HL-60 (cell line): ENCODE measurements at regions not wholly inside any gene's neighbourhood (a gene's known extent, or its start where the extent isn't known, plus 50 kb on each side); places are given as distances from the start of the nearest gene placed in this dataset.

Experiments used
- GABPA ChIP-seq: IDR thresholded peaks from 2 replicates; pipeline ENCODE4 v1.6.1; 2012; ENCODE audit warnings: low read depth
- TF ChIP-seq, protein P1 (sequence below): IDR thresholded peaks from one replicate; pipeline ENCODE4 v1.5.1; 2011; ENCODE audit warnings: low read length, control low read depth, inconsistent platforms; ENCODE audit not compliant: insufficient read depth

DNA sequence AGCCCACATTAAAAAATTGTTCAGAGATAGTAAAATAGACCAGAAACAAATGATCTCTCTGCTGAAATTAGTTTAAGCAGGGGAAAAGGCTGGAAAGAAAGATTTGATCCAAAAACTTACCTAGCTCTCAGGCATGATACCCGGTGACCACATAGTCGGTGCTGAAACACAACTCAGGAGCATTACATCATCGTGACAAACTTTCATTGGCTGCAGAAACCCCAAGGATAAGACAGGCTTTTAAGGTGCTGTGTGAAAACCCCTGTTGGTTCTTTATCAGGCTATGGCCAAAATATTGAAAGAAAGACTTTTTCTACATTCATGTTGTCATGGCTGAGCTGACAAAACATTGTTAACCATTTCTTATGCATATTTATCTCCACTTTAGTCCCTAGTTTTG lies 171.7 kb upstream of the KLF12 start:
- TF ChIP-seq GABPA = no peak
- TF ChIP-seq, protein P1, sequence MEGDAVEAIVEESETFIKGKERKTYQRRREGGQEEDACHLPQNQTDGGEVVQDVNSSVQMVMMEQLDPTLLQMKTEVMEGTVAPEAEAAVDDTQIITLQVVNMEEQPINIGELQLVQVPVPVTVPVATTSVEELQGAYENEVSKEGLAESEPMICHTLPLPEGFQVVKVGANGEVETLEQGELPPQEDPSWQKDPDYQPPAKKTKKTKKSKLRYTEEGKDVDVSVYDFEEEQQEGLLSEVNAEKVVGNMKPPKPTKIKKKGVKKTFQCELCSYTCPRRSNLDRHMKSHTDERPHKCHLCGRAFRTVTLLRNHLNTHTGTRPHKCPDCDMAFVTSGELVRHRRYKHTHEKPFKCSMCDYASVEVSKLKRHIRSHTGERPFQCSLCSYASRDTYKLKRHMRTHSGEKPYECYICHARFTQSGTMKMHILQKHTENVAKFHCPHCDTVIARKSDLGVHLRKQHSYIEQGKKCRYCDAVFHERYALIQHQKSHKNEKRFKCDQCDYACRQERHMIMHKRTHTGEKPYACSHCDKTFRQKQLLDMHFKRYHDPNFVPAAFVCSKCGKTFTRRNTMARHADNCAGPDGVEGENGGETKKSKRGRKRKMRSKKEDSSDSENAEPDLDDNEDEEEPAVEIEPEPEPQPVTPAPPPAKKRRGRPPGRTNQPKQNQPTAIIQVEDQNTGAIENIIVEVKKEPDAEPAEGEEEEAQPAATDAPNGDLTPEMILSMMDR = no peak
